DMS 273 (cell line): ENCODE measurements at regions not wholly inside any gene's neighbourhood (a gene's known extent, or its start where the extent isn't known, plus 50 kb on each side); places are given as distances from the start of the nearest gene placed in this dataset.
"Not testable (repeated sequence)": the region's sequence is repeated elsewhere in the genome, so short reads cannot be mapped to it uniquely, and the experiment has no call there.

Experiments used
- DNase-seq: peaks from one replicate; lab custom pipeline; 2025; ENCODE audit not compliant: unreplicated experiment; lab: John Stamatoyannopoulos, UW

- DNase-seq, result no peak
These were observed 89.0 kb downstream of the NAF1 start for GRCh38 chr4:163077680-163078079.

GRCh38 chr4:163072222-163072621 is 94.5 kb downstream of the NAF1 start:
- DNase-seq, result no peak

- no peak for DNase-seq
These were observed 95.4 kb downstream of the NAF1 start for GRCh38 chr4:163071308-163071707.

- DNase-seq, result no peak
These were observed 96.7 kb downstream of the NAF1 start for GRCh38 chr4:163070023-163070422.

GRCh38 chr4:163063891-163064290 is 102.8 kb downstream of the NAF1 start:
- no peak for DNase-seq

GRCh38 chr4:163048447-163048846 is 118.2 kb downstream of the NAF1 start:
- DNase-seq, result peak; percentile 49

- DNase-seq, result no peak
These were observed 124.4 kb downstream of the NAF1 start for GRCh38 chr4:163042306-163042705.

GRCh38 chr4:163017135-163017534 is 149.6 kb downstream of the NAF1 start:
- no peak for DNase-seq

GRCh38 chr4:163012816-163013215 is 153.9 kb downstream of the NAF1 start:
- no peak for DNase-seq

- peak; percentile 2 for DNase-seq
These were observed 162.7 kb downstream of the NAF1 start for GRCh38 chr4:163003979-163004378.

GRCh38 chr4:162988530-162988929 is 178.2 kb downstream of the NAF1 start:
- no peak for DNase-seq

- no peak for DNase-seq
These were observed 181.6 kb downstream of the NAF1 start for GRCh38 chr4:162985131-162985530.

- no peak for DNase-seq
These were observed 182.1 kb downstream of the NAF1 start for GRCh38 chr4:162984621-162985020.

- DNase-seq, result no peak
These were observed 184.9 kb downstream of the NAF1 start for GRCh38 chr4:162981823-162982222.

- DNase-seq, result no peak
These were observed 188.3 kb downstream of the NAF1 start for GRCh38 chr4:162978398-162978797.

GRCh38 chr4:162977788-162978187 is 188.9 kb downstream of the NAF1 start:
- no peak for DNase-seq

GRCh38 chr4:162972661-162973330 is 193.9 kb downstream of the NAF1 start:
- no peak for DNase-seq

GRCh38 chr4:162969194-162969593 is 197.5 kb downstream of the NAF1 start:
- no peak for DNase-seq

GRCh38 chr4:162965978-162966377 is 200.7 kb downstream of the NAF1 start:
- not testable (repeated sequence) for DNase-seq

- DNase-seq, result peak; percentile 36
These were observed 207.6 kb downstream of the NAF1 start for GRCh38 chr4:162959046-162959445.

- DNase-seq, result no peak
These were observed 209.1 kb downstream of the NAF1 start for GRCh38 chr4:162957521-162958143.

GRCh38 chr4:162954976-162955375 is 211.7 kb downstream of the NAF1 start:
- no peak for DNase-seq

- no peak for DNase-seq
These were observed 214.5 kb downstream of the NAF1 start for GRCh38 chr4:162952232-162952631.
